ENCODE measurements at regions not wholly inside any gene's neighbourhood (a gene's known extent, or its start where the extent isn't known, plus 50 kb on each side); places are given as distances from the start of the nearest gene placed in this dataset.
"Not testable (repeated sequence)": the region's sequence is repeated elsewhere in the genome, so short reads cannot be mapped to it uniquely, and the experiment has no call there.

DNA sequence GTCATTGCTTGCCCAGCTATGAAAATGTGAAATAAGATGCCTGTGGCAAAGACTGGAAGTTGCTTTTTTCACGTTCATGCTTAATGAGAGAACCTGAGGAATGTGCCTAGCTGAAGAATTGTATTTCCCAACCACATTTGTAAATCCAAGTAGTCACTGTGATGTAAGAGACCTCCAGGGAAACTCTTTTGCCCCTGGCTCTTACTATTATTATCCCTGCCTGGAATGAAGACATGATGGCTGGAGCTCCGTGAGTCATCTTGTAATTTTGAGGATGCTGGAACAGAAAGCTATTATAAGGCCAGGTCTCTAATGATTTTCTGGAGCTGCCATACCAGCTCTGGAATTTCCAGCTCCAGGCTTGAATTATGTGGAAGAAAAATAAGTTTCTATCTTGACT is 894.3 kb downstream of the DIAPH3 start:
- DNase-seq: no peak

DNA sequence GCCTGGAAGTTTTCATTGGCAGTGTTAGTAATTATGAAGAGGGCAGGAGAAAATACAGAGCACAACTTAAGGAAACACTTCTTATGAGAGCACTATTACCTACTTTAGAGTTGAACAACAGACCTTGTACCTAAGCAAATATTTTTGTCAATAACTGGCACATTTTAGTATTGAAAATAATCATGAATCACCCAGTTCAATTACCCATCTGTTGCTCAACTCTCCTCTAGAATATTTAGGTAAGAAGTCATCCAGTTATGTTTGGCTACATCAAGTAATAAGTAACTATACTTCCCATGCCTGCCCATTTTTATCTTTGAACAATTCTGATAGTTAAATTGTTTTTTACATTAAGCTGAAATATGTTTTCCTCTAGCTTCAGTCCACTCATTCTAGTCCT is 893.4 kb downstream of the DIAPH3 start:
- DNase-seq: no peak

DNA sequence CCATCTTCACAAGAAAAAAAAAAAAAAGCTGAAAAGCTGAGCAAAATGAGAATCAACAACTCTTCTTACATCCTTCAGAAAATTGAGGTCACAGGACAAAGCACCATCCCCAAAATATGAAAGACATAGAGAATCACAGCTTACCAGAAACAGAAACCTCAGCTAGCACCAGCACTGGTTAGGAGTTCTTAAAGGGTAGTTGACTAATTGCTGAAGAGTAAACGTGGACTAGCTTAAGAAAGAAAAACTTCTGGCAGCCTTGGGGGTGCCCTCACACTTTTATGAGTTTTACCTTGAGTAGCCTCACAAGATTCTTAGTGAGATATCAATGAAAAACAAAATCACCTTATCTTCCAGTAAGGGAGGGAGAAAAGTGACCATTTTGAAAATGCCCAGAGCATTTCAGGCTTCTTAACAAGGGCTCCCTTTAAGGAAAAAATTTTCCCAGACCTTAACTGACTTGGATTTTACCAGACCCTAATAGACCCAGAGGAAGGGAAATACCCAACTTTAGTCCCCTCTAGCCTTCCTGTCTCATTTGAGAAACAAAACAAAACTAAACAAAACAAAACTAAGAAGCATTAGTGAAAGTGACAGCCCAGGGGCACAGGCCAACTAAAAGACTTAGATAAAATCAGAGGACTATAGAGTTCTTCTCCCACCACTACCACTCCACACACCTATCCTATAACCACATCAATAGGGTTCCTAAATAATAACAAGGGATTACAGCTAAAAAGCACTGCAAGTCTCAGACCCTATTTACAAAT is 888.6 kb downstream of the DIAPH3 start:
- DNase-seq: no peak

DNA sequence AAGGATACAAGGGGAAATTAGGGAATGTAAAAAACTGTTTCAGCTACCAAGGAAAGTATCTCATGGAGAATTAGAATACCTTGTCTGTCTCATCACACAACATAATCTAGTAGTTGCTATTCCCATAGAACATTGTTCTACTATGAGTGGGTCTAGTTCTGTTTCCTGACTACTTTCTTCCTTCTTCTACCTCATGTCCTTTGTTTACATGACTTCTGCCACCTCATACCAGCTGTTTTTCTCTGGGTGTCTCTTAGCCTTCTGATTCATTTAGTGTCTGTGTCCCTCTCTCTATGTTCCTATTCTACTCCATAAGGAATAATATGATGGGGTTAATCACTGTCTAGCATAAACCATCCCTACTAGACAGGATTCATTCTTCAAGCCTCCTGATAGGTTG is 887.3 kb downstream of the DIAPH3 start:
- DNase-seq: no peak

DNA sequence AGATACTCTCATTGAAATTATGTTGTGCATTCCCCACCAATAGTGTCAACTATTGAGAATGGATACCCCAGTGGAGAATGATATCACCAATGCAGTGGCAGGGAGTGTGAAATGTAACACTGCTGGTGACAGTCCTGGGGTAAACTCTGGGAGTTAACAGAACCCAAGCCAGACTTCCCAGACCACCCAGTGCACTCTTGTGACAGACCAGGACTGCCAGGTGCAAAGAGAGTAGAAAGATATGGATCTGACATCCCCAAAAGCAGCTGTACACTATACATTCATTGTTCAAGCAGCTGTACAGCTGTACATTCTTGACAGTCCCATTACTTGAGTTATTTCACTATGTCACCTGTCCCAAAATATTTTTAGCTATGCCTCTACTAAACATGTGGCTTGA is 886.6 kb downstream of the DIAPH3 start:
- no peak for DNase-seq

DNA sequence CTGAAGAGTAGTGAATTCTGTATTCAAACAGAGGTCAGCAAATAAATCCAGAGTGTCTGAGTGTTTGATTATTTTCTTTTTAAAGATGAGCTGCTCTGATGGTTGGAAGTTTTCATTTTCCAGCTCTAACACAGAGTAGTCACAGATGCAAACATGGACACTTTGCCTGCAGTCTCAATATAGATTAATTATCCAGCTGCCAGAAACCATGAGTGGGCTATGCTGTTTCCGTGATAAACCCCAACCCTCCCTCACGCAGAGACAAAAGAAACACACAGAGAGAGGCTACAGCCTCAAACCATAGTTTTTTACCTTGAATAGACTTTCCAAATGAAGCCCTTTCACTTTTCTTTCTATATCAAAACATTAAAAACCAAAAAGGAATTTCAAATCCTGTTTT is 884.7 kb downstream of the DIAPH3 start:
- DNase-seq: no peak

DNA sequence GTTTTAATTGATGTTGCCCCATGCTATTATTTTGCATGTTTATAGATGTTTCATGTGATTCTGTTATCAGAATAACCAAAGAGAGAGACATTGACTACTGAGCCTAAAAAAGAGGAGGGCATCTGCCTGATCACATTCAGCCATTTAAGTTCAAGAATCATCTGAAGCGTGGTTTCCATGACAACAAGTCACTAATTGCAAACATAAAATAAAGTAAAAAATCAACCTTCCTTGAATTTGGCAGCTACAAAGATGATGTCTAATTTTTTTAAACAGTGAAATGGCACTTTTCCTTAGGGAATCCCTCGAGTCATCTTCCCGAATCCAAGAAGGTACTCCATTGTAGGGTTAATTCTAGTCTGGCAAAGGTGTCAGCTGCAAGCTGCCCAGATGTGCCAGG is 884.2 kb downstream of the DIAPH3 start:
- no peak for DNase-seq

DNA sequence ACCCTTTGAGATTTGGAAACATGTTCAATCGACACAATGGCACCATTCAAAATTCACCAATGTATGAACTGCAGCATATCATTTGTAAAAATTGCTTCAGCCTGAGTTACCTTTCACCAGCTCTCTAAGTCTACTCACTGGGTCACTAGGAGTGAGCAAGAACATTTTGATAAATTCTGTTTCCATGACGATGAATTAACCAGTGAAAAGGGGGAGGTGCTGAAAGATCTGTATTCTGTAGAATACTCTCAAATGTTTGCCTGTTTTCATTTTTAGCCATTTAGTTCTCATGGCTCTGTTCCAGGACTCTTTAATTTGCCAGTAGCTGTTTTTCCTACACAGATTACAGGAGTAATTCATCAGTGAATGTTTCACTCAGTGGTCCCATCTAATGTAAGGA is 883.4 kb downstream of the DIAPH3 start:
- DNase-seq: no peak

DNA sequence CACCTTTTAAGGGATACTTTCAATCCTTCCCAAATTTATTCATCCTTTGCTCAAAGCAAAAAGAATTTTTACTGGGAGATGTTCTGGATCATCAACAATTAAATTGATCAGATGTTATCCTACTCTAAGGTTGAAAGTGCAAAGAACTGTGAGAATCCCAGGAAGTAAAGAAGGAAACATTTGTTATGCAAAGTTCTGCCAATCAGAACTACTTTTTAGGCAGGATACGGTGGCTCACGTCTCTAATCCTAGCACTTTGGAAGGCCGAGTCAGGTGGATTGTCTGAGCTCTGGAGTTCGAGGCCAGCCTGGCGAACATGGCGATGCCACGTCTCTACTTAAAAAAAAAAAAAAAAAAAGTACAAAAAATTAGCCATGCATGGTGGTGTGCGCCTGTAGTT is 882.3 kb downstream of the DIAPH3 start:
- DNase-seq: no peak

DNA sequence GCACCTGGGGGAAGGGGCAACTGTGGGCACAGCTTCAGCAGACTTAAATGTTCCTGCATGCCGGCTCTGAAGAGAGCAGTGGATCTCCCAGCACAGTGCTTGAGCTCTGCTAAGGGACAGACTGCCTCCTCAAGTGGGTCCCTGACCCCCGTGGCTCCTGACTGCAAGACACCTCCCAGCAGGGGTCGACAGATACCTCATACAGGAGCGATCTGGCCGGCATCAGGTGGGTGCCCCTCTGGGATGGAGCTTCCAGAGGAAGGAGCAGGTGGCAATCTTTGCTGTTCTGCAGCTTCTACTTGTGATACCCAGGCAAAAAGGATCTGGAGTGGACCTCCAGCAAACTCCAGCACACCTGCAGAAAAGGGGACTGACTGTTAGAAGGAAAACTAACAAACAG is 871.5 kb downstream of the DIAPH3 start:
- not testable (repeated sequence) for DNase-seq

DNA sequence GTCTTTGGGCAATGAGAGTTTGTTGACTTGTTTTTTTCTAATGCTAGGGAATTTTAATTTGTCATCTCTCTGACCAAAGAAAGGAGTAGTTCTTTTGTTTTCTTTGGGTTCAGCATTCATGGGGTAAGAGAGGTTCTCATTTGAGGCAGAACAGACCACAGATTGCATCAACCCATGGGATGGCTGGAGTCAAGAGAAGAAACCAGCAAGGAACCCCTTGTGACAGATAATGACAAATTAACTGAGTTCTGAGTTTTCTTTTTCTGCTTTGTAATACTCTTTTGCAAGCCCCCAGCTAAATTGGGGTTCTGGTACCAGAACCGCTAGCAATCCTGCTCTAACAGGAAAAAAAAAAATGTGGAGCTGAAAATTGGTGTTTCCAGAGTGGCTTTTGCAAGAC is 864.1 kb downstream of the DIAPH3 start:
- DNase-seq: no peak

DNA sequence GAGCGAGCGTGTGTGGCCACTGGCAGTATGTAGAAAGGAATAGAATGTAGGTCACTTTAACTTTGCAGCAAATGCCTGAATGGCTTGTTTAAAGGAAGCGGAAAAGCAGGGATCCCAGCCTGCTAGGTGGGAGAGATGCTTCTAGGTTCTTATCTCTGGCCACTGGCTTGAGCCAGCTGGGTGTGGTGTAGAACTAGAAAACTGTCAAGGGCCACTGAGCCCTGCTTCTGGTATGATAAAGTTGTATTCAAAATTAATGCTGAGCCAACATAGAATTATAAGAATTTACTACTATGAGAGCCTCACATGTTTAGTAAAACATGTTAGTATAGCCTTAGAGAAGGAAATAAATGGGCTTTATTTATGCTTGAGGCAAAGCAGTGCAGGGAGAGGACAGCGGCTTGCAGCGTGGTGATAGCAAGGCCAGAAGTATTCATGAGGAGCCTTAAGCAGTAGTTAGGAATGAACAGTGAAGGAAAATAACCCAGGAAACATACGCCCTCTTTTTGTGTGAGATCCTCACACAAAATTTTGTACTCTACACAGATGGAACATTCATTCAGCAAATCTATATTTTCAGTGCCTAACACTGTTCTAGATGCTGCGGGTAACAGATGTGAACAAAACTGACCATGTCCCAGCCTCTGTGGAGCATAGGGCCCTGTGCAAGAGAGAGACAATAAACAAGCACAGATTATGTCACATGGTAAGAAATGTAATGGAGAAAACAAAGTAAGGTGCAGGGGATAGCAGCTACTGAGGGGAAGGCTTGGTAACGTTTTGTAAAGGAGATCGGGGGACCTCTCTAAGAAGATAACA is 863.2 kb downstream of the DIAPH3 start:
- no peak for DNase-seq

DNA sequence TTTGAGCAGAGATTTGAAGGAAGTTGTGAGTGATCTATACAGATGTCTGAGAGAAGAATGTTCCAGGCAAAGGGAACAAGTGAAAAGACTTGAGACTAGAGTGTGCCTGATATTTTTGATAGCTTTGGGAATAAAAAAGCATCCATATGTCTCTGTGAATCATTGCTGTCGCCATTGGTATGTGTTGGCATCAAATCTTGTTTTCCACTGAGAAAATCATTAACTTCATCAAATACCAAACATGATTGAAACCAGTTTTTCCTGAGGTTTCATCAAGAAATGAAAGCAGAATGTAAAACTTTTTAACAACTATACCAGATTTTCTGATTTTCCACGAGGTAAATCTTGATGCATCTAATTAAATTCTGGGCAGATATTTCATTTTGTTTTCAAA is 862.6 kb downstream of the DIAPH3 start:
- DNase-seq: no peak

DNA sequence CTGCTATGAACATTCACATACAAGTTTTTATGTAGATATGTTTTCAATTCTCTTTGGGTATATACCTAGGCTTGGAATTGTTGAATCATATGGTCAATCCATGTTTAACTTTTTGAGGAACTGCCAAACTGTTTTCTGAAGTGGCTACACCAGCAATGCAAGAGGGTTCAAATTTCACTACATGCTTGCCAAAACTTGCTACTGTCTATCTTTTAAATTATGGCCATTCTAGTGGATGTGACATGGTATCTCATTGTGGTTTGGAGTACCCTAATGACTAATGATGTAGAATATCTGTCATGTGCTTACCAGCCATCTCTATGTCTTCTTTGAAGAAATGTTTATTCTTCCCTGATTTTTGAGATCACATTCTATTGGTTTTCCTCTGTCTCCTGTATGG is 860.3 kb downstream of the DIAPH3 start:
- DNase-seq: no peak

DNA sequence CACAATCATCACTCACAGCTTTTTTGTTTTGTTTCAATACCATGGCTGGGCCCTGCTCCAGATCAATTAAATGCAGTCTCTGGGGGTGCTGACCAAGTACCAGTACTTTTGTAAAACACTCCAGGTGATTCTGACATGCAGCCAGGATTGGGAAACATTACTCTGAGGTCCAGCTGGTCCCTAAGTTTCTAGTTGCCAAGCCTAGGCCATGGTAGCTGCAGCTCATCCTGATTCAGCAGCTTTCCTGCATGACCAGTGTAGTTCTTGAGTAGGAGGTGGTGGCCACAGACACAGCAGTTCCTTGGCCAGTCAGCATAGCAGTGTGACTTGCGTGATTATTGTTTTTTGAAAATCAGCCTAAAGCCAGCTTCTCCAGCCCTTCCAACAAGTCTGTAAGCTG is 859.1 kb downstream of the DIAPH3 start:
- no peak for DNase-seq

DNA sequence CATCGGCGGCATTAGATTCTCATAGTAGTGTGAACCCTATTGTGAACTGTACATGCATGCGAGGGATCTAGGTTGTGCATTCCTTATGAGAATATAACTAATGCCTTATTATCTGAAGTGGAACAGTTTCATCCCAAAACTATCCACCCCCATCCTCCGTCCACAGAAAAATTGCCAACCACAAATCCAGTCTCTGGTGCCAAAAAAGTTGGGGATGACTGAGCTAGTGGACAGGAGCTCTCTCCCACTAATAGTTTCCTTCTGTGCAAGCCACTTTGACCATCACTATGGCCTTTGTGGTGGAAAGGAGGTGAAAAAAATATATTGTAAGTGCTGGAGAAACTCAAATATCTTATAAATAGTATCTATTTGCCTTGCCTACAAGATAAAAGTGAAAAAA is 857.8 kb downstream of the DIAPH3 start:
- no peak for DNase-seq

DNA sequence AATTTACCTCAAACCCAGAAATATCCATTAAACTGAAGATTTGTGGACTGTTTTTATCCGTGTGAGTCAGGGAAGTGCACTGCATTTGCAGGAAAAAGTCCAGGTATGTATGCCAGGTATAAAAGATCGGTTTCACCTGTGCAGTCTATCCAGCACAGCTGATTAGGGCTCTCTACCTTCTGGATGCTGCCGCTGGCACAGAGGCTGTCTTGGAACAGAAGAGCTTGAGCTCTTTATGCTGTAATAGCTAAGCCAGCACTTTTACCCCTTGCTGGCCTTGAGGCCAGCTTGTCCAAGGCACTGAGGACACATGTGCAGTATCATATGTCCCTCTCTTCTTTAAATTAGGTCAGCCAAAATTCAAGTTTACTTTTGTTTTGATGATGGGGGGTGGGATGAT is 851.0 kb downstream of the DIAPH3 start:
- DNase-seq: no peak

DNA sequence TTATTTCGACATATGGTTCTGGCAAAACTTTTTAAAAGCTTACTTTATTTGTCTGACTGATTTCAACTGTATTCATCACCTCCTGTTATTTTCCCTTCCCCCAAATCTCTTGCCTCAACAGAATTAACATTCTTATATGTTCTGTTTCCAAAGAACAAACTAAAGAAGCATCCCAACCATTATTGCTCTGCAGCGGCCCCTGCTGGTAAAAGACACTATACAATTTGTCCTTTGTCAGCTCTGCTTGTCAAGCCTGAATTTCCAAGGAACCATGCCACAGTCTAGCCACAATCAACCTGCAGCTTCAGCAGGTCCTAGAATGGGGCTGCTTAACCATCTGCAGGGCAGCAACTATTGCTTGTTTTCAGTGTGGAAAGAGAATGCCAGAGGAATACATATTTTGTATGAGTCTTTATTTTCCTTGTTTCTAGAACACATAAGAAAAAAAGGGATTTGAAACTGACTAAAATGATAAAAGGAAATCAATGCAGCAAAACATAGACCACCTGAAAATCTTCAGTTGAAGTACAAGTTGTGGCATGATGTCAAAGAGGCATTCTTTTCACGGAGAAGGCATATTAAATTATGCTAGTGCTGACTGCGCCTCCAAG is 845.3 kb downstream of the DIAPH3 start:
- peak; percentile 45 for DNase-seq

DNA sequence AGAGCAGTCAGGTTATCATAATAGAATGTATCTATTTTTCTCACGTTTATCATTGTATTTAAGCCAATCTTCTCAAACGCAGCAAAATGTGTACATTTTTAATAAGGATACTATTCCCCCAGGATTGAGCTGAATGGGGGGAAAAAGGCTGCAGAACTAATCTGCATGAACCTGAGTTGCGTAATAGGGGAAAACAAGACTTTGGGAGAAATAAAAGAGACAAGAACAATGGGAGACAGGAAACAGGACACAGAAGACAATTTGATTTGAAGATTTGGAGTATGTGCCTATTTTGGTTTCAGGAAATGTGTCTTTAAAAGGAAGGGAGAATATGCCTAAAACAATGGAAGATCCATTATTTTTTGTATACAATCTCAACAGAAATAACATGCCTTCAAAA is 844.5 kb downstream of the DIAPH3 start:
- no peak for DNase-seq

DNA sequence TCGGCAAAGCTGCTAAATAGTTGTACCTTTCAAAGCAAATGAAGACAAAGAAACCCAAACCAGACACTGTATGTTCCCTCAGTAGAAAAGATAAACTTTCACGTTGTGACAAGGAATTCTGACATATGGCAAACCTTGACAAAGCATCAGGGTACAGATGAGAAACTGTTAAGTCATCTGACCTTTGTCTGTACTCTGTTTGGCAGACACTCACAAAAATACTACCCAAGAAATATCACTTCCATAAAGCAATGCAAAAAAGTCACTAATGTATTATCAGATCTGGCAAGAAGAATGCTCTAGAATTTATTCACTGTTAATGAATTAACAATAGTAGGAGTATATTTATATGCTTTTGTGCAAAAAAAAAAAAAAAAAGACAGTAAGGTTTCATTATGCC is 843.7 kb downstream of the DIAPH3 start:
- DNase-seq: no peak

DNA sequence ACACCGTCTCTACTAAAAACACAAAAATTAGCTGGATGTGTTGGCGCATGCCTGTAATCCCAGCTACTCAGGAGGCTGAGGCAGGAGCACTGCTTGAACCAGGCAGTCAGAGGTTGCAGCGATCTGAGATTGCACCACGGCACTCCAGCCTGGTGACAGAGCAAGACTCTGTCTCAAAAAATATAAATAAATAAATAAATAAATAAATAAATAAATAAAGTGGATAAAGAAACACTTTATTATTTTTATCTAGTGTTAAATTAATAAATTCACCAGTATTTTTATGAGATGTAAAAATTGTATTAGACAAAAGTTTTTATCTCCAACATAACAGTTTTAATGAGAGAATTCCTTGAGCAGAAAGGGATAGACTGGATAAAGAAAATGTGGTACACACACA is 839.3 kb downstream of the DIAPH3 start:
- DNase-seq: not testable (repeated sequence)

DNA sequence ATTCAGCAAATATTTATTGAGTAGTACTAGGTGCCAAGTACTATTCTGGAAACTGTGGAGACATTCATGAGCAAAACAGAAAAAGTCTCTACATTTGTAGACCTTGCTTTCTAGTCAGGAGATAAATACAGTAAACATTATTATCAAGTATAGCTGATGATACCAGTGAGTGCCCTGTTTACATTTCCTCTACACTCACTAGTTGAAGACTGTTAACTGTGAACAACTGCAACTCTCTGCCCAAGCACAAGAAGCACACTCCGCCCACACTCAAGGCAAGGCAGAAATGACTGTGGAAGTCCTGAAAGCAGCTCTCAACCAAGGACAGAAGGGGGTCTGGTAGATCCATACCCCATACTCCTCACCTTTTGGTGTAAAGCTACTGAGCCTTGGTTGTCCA is 837.0 kb downstream of the DIAPH3 start:
- DNase-seq: no peak

DNA sequence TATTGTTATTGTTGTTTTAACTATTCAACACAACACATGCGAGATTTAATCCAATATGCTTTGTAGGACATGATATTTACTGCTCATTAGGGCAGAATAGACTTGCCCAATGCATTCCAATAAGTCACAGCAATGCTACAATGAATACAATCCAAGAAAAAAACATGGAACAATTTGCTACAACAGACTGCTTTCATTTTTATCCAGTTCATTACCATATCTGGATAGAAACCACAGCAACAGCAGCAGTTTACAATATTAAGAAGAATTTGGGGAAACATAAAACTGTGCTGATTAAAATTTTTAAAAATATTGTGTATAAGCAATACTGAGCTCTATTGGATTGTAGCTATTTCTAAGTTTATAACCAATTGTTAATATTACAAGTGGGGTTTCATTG is 833.0 kb downstream of the DIAPH3 start:
- DNase-seq: no peak

DNA sequence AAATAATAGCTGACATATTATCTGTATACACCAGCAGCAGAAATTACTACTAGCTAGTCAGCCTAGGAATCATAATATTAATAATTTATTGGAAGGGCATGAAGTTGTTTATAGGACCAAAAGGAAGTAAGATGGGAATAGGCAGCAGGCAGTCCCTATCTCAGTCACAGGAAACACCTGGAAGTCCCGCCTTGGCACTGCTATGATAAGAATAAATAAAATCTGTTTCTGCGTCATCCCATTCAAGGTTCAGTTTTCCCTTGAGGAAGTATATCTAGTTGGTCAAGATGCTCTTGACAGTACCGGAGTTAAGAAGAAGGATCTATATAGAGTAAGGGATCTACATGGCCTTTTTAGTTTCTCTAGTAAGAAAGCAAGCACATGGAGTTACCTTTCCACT is 830.8 kb downstream of the DIAPH3 start:
- DNase-seq: no peak

Measured in CD4-positive, alpha-beta T cell treated with Interleukin-17A for 4 hours (primary cell).